ENCODE measurements at regions not wholly inside any gene's neighbourhood (a gene's known extent, or its start where the extent isn't known, plus 50 kb on each side); places are given as distances from the start of the nearest gene placed in this dataset.

- TF ChIP-seq, protein P1, sequence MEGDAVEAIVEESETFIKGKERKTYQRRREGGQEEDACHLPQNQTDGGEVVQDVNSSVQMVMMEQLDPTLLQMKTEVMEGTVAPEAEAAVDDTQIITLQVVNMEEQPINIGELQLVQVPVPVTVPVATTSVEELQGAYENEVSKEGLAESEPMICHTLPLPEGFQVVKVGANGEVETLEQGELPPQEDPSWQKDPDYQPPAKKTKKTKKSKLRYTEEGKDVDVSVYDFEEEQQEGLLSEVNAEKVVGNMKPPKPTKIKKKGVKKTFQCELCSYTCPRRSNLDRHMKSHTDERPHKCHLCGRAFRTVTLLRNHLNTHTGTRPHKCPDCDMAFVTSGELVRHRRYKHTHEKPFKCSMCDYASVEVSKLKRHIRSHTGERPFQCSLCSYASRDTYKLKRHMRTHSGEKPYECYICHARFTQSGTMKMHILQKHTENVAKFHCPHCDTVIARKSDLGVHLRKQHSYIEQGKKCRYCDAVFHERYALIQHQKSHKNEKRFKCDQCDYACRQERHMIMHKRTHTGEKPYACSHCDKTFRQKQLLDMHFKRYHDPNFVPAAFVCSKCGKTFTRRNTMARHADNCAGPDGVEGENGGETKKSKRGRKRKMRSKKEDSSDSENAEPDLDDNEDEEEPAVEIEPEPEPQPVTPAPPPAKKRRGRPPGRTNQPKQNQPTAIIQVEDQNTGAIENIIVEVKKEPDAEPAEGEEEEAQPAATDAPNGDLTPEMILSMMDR (IDR thresholded peaks at IDR 0.05; ENCODE audit: control extremely low read depth in 1 of 3, insufficient read depth in 1 of 3, low read depth in 1 of 3, low read length in 3 of 3), result no peak
- TF ChIP-seq EZH2 (IDR thresholded peaks at IDR 0.05; ENCODE audit: low read depth, low read length, severe bottlenecking), result no peak
- TF ChIP-seq SP1 (IDR thresholded peaks at IDR 0.05; ENCODE audit: low read depth, low read length), result no peak
- no peak for TF ChIP-seq MAX (IDR thresholded peaks at IDR 0.05)
- TF ChIP-seq SIX5 (IDR thresholded peaks at IDR 0.05; ENCODE audit: low read depth, low read length), result no peak
- TF ChIP-seq TEAD4 (IDR thresholded peaks at IDR 0.05; ENCODE audit: low read depth, low read length), result no peak
- no peak for TF ChIP-seq POLR2AphosphoS5 (IDR thresholded peaks at IDR 0.05; ENCODE audit: low read depth, low read length)
- no peak for TF ChIP-seq CEBPB (IDR thresholded peaks at IDR 0.05; ENCODE audit: low read depth, low read length)
- TF ChIP-seq CREB1 (IDR thresholded peaks at IDR 0.05), result no peak
- TF ChIP-seq POLR2A (IDR thresholded peaks at IDR 0.05; ENCODE audit: control extremely low read depth in 1 of 2, low read depth in 2 of 2, low read length in 2 of 2), result no peak
- TF ChIP-seq JUND (IDR thresholded peaks at IDR 0.05; ENCODE audit: low read length), result no peak
- no peak for TF ChIP-seq ZNF274 (IDR thresholded peaks at IDR 0.05; ENCODE audit: borderline replicate concordance, extremely low read depth, low read length)
- no peak for TF ChIP-seq TAF1 (IDR thresholded peaks at IDR 0.05; ENCODE audit: low read depth, low read length)
- no peak for TF ChIP-seq HDAC2 (IDR thresholded peaks at IDR 0.05; ENCODE audit: borderline replicate concordance in 1 of 2, low read depth in 2 of 2, low read length in 2 of 2)
These were observed 97.6 kb downstream of the MYCN start for GRCh38 chr2:16037808-16038457.

All from H1 (cell line).